Astrocyte (in vitro differentiated cells and primary cell): ENCODE measurements at regions not wholly inside any gene's neighbourhood (a gene's known extent, or its start where the extent isn't known, plus 50 kb on each side); places are given as distances from the start of the nearest gene placed in this dataset.
"Not testable (repeated sequence)": the region's sequence is repeated elsewhere in the genome, so short reads cannot be mapped to it uniquely, and the experiment has no call there.

Source experiments
- DNase-seq: peaks from one replicate; pipeline ENCODE4 v3.0.0-alpha.2; 2010; ENCODE audit warnings: low read depth
- FAIRE-seq: peaks from 2 replicates; lab custom pipeline; 2011; peaks lifted over from hg19 to GRCh38; lab: Jason Lieb, UNC
- H2AFZ ChIP-seq: 2 replicates; pipeline ENCODE4 v1.6.0; 2012; ENCODE audit warnings: low read depth, low read length, inconsistent platforms
- H3K27ac ChIP-seq: 2 replicates; pipeline ENCODE4 v1.5.1; 2011; ENCODE audit warnings: low read depth, low read length, inconsistent platforms
- H3K27me3 ChIP-seq: 2 replicates; pipeline ENCODE4 v1.6.0; 2011; ENCODE audit warnings: low read length, inconsistent platforms; ENCODE audit not compliant: insufficient read depth
- H3K36me3 ChIP-seq: 2 replicates; pipeline ENCODE4 v1.5.1; 2011; ENCODE audit warnings: low read length, inconsistent platforms; ENCODE audit not compliant: insufficient read depth
- H3K4me1 ChIP-seq: 2 replicates; pipeline ENCODE4 v1.5.1; 2011; ENCODE audit warnings: low read length, inconsistent platforms; ENCODE audit not compliant: insufficient read depth
- H3K4me2 ChIP-seq: 2 replicates; pipeline ENCODE4 v1.6.0; 2012; ENCODE audit warnings: low read length, inconsistent platforms
- H3K4me3 ChIP-seq: 2 replicates; pipeline ENCODE4 v1.5.1; 2011; ENCODE audit warnings: low read depth, mild to moderate bottlenecking, low read length, inconsistent platforms; ENCODE audit not compliant: insufficient read depth
- H3K79me2 ChIP-seq: 2 replicates; pipeline ENCODE4 v1.6.0; 2012; ENCODE audit warnings: mild to moderate bottlenecking, low read length, inconsistent platforms; ENCODE audit not compliant: insufficient read depth
- H3K9ac ChIP-seq: 2 replicates; pipeline ENCODE4 v1.6.0; 2012; ENCODE audit warnings: mild to moderate bottlenecking, low read length, inconsistent platforms
- H3K9me3 ChIP-seq: 2 replicates; pipeline ENCODE4 v1.5.1; 2012; ENCODE audit warnings: low read depth, mild to moderate bottlenecking, low read length, inconsistent platforms; ENCODE audit not compliant: insufficient read depth
- H4K20me1 ChIP-seq: 2 replicates; pipeline ENCODE4 v1.6.0; 2012; ENCODE audit warnings: low read length, inconsistent platforms; ENCODE audit not compliant: insufficient read depth
- H3K27ac Mint-ChIP-seq: one replicate; pipeline ENCODE4 v1.8.0; 2021; ENCODE audit warnings: mild to moderate bottlenecking, mixed read lengths; ENCODE audit not compliant: unreplicated experiment
- H3K27me3 Mint-ChIP-seq: one replicate; pipeline ENCODE4 v1.8.0; 2021; ENCODE audit warnings: low read depth, mixed read lengths; ENCODE audit not compliant: unreplicated experiment
- H3K36me3 Mint-ChIP-seq: one replicate; pipeline ENCODE4 v1.8.0; 2021; ENCODE audit warnings: low read depth, mixed read lengths; ENCODE audit not compliant: unreplicated experiment
- H3K4me1 Mint-ChIP-seq: one replicate; pipeline ENCODE4 v1.8.0; 2021; ENCODE audit warnings: low read depth, mixed read lengths; ENCODE audit not compliant: unreplicated experiment
- H3K4me3 Mint-ChIP-seq: one replicate; pipeline ENCODE4 v1.8.0; 2021; ENCODE audit warnings: mild to moderate bottlenecking, moderate library complexity, mixed read lengths; ENCODE audit not compliant: unreplicated experiment
- H3K9me3 Mint-ChIP-seq: one replicate; pipeline ENCODE4 v1.8.0; 2021; ENCODE audit warnings: mild to moderate bottlenecking, mixed read lengths; ENCODE audit not compliant: unreplicated experiment
- CTCF ChIP-seq: IDR thresholded peaks from 2 replicates; pipeline ENCODE4 v1.5.1; 2011; ENCODE audit warnings: low read depth, mild to moderate bottlenecking, inconsistent platforms, low read length, moderate library complexity; ENCODE audit not compliant: insufficient read depth
- EZH2 ChIP-seq: IDR thresholded peaks from 2 replicates; pipeline ENCODE4 v1.6.1; 2012; ENCODE audit warnings: mild to moderate bottlenecking, low read length, inconsistent platforms; ENCODE audit not compliant: insufficient read depth

- Mint-ChIP-seq H3K36me3 (no peaks in the 10 kb centered on the region), H3K4me1 (no peaks in the 10 kb centered on the region), H3K27me3 (peaks cover 52% of the 10 kb centered on the region), H3K4me3 (no peak overlapping the region), H3K9me3 (peaks cover under 1% of the 10 kb centered on the region), H3K27ac (no peak overlapping the region)
- no peaks in the 10 kb centered on the region for H3K79me2 ChIP-seq
- no peaks in the 10 kb centered on the region for H3K36me3 ChIP-seq
- H3K9me3 ChIP-seq = no peaks in the 10 kb centered on the region
- no peak overlapping the region for H3K27ac ChIP-seq
- FAIRE-seq = no peak
- DNase-seq = no peak
- H3K4me3 ChIP-seq = no peak overlapping the region
- H3K4me2 ChIP-seq = no peak overlapping the region
- no peaks in the 10 kb centered on the region for H3K4me1 ChIP-seq
- H3K9ac ChIP-seq = no peak overlapping the region
- TF ChIP-seq EZH2 (no peak), CTCF (no peak)
- no peaks in the 10 kb centered on the region for H4K20me1 ChIP-seq
- peaks cover 5% of the 10 kb centered on the region for H3K27me3 ChIP-seq
- no peak overlapping the region for H2AFZ ChIP-seq
Observed at GRCh38 chr10:78604721-78605120, 464.0 kb upstream of the ZMIZ1 start.

GRCh38 chr10:78605800-78606350 lies 462.9 kb upstream of the ZMIZ1 start:
- no peak for TF ChIP-seq CTCF
- H4K20me1 ChIP-seq = no peaks in the 10 kb centered on the region
- no peak overlapping the region for H3K27ac ChIP-seq
- no peaks in the 10 kb centered on the region for H3K4me1 Mint-ChIP-seq
- H3K9me3 ChIP-seq = no peaks in the 10 kb centered on the region
- no peak overlapping the region for H3K4me3 ChIP-seq
- H3K27me3 ChIP-seq = peaks cover 4% of the 10 kb centered on the region
- H3K36me3 Mint-ChIP-seq = no peaks in the 10 kb centered on the region
- no peak overlapping the region for H3K4me3 Mint-ChIP-seq
- no peak overlapping the region for H3K4me2 ChIP-seq
- peaks cover 46% of the 10 kb centered on the region for H3K27me3 Mint-ChIP-seq
- H3K4me1 ChIP-seq = no peaks in the 10 kb centered on the region
- DNase-seq = no peak
- H3K9me3 Mint-ChIP-seq = peaks cover 8% of the 10 kb centered on the region
- no peaks in the 10 kb centered on the region for H3K79me2 ChIP-seq
- H3K9ac ChIP-seq = no peak overlapping the region
- FAIRE-seq = no peak
- no peak overlapping the region for H2AFZ ChIP-seq
- no peaks in the 10 kb centered on the region for H3K36me3 ChIP-seq
- no peak overlapping the region for H3K27ac Mint-ChIP-seq

DNA sequence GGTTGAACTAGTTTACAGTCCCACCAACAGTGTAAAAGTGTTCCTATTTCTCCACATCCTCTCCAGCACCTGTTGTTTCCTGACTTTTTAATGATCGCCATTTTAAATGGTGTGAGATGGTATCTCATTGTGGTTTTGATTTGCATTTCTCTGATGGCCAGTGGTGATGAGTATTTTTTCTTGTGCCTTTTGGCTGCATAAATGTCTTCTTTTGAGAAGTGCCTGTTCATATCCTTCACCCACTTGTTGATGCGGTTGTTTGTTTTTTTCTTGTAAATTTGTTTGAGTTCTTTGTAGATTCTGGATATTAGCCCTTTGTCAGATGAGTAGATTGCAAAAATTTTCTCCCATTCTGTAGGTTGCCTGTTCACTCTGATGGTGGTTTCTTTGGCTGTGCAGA lies 462.0 kb upstream of the ZMIZ1 start:
- H4K20me1 ChIP-seq, FAIRE-seq, DNase-seq, H3K4me3 ChIP-seq, H2AFZ ChIP-seq, H3K27me3 ChIP-seq, H3K4me1 Mint-ChIP-seq, H3K4me2 ChIP-seq, H3K9ac ChIP-seq, H3K4me3 Mint-ChIP-seq, H3K27ac Mint-ChIP-seq, H3K9me3 ChIP-seq, H3K36me3 Mint-ChIP-seq, H3K27ac ChIP-seq, H3K36me3 ChIP-seq, H3K4me1 ChIP-seq, H3K79me2 ChIP-seq: not testable (repeated sequence)
- H3K9me3 Mint-ChIP-seq = peaks cover 15% of the 10 kb centered on the region
- peaks cover 46% of the 10 kb centered on the region for H3K27me3 Mint-ChIP-seq
